ENCODE measurements at regions not wholly inside any gene's neighbourhood (a gene's known extent, or its start where the extent isn't known, plus 50 kb on each side); places are given as distances from the start of the nearest gene placed in this dataset.

DNA sequence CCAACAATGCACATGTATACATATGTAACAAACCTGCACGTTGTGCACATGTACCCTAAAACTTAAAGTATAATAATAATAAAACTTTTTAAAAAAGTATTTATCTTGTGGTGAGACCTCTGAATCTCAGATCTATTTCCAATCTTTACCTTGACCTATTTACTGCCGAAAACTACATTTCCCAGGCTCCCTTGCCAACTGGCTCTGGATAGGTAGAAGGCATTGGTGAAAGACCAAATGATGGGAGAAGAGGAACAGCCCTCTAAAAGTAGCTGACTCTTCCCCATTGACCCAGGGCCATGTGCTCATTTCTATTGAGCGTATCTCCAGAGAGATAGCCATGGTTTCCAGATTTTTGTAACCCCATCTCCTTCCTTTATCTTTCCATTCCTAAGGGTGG is 247.4 kb downstream of the GPAM start:
- Histone ChIP-seq H2AFZ (ENCODE audit: low read length) (no peak overlapping the region), H2BK20ac (ENCODE audit: low read depth, low read length, poor library complexity, severe bottlenecking) (no peak overlapping the region), H3K27ac (ENCODE audit: insufficient read length, low read depth, low read length) (no peak overlapping the region), H3K4ac (ENCODE audit: low read depth, low read length) (no peak overlapping the region), H4K91ac (ENCODE audit: insufficient read length, low read depth, low read length) (no peak overlapping the region), H3K79me1 (ENCODE audit: insufficient read depth, low read depth, low read length, poor library complexity, severe bottlenecking) (no peaks in the 10 kb centered on the region), H4K8ac (replicated peaks; ENCODE audit: insufficient read length, low read depth, low read length) (no peak overlapping the region), H3K9ac (ENCODE audit: extremely low read depth, insufficient read length, low read length) (no peak overlapping the region), H3K14ac (ENCODE audit: insufficient read depth, low read length) (no peak overlapping the region), H3K27me3 (ENCODE audit: insufficient read depth, low read length) (no peaks in the 10 kb centered on the region), H2BK120ac (ENCODE audit: low read depth, low read length, poor library complexity, severe bottlenecking) (no peak overlapping the region), H2AK5ac (ENCODE audit: insufficient read length, low read length) (no peak overlapping the region), H3K9me3 (ENCODE audit: control insufficient read depth, low read depth, low read length) (no peaks in the 10 kb centered on the region), H4K20me1 (ENCODE audit: control insufficient read depth, insufficient read depth, insufficient read length) (no peaks in the 10 kb centered on the region), H2BK12ac (ENCODE audit: insufficient read length, low read depth, low read length) (no peak overlapping the region), H3K4me1 (ENCODE audit: insufficient read depth, low read length) (peaks cover 3% of the 10 kb centered on the region; the same call in 1 of the 2 replicates), H2BK15ac (ENCODE audit: low read depth, low read length) (no peak overlapping the region), H3K79me2 (ENCODE audit: insufficient read depth, low read length) (no peaks in the 10 kb centered on the region), H4K5ac (ENCODE audit: insufficient read length, low read depth, low read length) (no peak overlapping the region), H3K23ac (ENCODE audit: insufficient read length, low read depth, low read length) (no peak overlapping the region), H3K23me2 (ENCODE audit: insufficient read length, low read depth, low read length, poor library complexity, severe bottlenecking) (no peaks in the 10 kb centered on the region), H3T11ph (ENCODE audit: low read length) (no peak overlapping the region), H3K18ac (ENCODE audit: insufficient read length, low read depth, low read length) (no peak overlapping the region), H3K4me2 (ENCODE audit: insufficient read depth, insufficient read length, low read length) (no peak overlapping the region), H2BK5ac (ENCODE audit: insufficient read length, low read length) (no peak overlapping the region), H3K56ac (ENCODE audit: insufficient read length, low read depth, low read length) (no peak overlapping the region)
- WGBS (ENCODE audit: extremely low coverage, insufficient read length, low lambda C conversion rate), result no CpG with 5 or more reads among the region's 3 CpGs
- Mint-ChIP-seq H3K9me3 (peaks cover 4 to 7% of the 10 kb centered on the region in 2 experiments; a peak in 3 of 5 replicates), H3K4me3 (no peak overlapping the region), H3K4me1 (peaks cover 3 to 4% of the 10 kb centered on the region in 2 experiments; a peak in 2 of 4 replicates), H3K27me3 (ENCODE audit: low read depth) (no peaks in the 10 kb centered on the region), H3K36me3 (ENCODE audit: insufficient read depth in 1 of 3, low read depth in 3 of 3) (peaks cover 0 to 8% (median 2%) of the 10 kb centered on the region in 3 experiments; a peak in 4 of 7 replicates), H3K27ac (no peak overlapping the region)
- TF ChIP-seq, protein P1, sequence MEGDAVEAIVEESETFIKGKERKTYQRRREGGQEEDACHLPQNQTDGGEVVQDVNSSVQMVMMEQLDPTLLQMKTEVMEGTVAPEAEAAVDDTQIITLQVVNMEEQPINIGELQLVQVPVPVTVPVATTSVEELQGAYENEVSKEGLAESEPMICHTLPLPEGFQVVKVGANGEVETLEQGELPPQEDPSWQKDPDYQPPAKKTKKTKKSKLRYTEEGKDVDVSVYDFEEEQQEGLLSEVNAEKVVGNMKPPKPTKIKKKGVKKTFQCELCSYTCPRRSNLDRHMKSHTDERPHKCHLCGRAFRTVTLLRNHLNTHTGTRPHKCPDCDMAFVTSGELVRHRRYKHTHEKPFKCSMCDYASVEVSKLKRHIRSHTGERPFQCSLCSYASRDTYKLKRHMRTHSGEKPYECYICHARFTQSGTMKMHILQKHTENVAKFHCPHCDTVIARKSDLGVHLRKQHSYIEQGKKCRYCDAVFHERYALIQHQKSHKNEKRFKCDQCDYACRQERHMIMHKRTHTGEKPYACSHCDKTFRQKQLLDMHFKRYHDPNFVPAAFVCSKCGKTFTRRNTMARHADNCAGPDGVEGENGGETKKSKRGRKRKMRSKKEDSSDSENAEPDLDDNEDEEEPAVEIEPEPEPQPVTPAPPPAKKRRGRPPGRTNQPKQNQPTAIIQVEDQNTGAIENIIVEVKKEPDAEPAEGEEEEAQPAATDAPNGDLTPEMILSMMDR (conservative IDR thresholded peaks at IDR 0.05), result no peak
- no peak for DNase-seq
